Daoy (cell line): ENCODE measurements at regions not wholly inside any gene's neighbourhood (a gene's known extent, or its start where the extent isn't known, plus 50 kb on each side); places are given as distances from the start of the nearest gene placed in this dataset.
"Not testable (repeated sequence)": the region's sequence is repeated elsewhere in the genome, so short reads cannot be mapped to it uniquely, and the experiment has no call there.

Source experiments
- DNase-seq: peaks from one replicate; pipeline ENCODE4 v3.0.0-alpha.2; 2015; ENCODE audit warnings: low read depth

DNA sequence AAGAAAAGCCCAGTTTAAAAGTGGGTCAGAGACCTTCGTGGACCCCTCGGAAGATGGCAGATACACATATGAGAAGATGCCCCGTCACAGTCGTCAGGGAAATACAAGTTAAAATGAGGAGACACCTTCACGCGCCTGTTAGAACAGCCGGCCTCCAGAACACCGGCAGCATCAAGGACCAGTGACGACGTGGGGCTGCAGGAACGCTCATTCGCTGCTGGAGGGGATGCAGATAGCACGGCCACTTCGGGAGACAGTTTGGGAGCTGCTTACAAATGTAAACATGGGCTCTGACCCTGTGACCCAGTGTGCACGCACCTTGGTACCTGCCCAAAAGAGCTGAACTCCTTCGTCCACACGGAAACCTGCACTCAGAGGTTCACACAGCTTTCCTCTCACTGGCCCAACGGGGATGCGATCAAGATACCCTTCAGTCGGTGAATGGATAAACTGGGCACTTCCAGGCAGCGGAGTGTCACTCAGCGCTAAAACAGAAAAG lies 83.7 kb upstream of the CTDP1 start:
- no peak for DNase-seq

DNA sequence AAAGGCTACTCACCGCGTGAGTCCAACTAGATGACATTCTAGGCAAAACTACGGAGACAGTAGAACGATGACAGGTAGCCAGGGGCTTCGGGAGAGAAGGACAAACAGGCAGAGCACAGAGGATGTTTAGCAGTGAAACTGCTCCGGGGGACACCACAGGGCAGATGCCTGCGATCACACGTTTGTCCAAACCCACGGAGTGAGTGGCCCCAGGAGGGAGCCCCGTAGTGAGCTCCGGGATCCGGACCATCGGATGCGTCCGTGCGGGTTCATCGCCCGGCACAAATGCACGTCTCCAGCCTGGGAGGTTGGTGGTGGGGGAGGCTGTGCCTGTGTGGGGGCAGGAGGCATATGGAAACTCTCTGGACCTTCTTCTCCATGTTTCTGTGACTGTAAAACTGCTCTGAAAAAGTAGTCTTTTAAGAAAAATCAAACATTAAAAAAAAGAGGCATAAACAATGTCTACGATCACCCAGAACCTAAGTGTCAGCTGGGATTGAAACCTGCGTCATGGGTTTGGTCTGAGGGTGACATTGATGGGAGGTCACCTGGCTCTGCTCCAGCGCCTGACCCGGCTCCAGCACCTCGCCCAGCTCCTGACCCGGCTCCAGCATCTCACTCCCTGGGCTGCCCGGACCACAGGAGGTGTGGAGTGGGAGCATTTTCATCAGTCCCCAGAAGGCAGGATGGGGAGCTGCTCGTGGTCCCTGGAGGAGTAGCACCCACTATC lies 83.0 kb upstream of the CTDP1 start:
- DNase-seq = no peak

DNA sequence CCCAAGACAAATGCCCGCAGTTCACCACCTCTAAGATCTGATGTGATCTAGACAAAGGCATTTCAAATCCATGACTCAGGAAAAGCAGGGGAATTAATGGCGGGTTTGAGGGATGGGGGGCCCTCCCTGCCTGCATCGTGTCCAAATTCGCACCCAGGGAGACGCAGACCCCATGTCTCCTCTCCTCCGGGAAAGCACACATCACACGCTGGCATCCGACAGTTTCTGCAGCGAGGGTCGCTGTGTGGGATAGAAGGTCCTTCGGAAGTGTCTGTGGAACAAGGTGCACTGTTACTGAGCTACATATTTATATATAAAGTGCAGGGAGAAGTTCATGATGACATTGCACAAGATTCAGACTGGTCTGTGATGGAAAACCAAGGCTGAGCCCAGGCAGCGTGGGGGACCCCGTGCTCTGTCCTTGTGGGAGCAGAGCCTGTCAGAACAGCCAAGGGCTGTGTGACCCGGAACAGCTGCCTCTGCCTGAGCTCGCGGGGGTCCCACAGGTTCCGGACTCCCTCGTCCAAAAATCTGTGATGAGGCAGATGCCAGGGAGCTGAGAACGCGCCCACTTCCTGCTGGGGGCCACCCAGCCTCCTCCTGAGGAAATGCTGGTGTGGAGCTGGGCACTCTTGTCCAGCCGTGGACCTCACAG lies 82.3 kb upstream of the CTDP1 start:
- DNase-seq = no peak

DNA sequence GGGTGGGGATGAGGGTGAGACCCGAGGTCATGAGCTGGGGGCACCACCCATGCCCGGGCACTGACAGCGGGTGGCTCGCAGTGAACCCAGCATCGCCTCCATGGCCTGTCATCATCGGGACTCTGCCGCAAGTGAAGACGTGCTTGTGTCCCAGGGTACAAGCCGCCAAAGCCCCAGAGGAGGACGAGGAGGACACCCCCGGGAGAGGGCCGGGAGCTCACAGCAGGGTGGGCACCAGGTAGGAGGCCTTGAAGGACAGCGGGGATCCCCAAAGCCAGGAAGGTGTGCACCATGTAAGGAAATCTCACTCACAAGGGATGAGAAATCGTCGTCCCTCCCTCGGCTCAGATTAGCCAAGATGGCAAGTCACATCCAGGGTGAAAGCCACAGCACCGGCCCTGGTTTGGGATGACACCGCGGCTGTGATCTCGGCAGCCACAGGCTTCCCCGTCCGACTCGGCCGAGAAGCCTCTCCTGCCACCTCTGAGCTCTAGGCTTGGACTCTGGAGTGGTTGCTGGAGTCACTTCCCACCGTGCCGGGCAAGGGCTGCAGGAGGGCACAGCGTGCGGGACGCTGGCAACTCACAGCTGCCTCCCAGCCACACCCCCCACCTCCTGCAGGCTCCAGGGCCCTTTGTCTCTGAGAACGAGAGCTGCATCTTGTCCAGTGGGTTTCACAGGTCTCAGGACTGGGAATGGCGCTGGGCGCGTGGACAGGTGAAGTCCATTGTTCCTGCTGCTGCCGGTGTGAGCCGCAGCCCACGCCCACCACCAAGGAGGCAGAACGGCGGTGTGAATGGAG lies 81.6 kb upstream of the CTDP1 start:
- DNase-seq = no peak

DNA sequence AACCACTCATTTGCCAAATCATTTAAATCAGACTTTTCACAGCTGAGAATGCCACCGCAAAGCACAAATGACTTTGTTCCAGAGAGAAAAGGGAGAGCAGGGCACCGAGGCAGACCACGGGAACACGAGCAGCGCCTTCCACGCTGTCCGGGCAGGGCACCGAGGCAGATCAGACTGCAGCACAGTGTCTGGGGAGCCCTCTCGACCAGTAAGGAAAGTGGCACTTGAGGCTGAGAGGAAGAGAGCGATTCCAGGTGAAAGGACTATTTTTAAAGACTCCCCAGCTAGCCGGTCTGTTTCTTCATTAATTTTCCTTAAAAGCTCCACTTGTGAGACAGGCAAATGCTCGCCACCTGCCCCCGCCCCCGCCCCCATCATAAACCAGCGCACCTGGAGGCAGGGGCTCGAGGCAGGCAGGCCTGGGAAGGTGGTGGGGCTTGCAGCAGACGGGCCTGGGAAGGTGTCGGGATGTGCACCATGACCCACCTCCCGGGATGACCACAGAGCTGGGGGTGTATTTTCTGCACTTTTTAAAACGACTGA lies 80.9 kb upstream of the CTDP1 start:
- DNase-seq = no peak

DNA sequence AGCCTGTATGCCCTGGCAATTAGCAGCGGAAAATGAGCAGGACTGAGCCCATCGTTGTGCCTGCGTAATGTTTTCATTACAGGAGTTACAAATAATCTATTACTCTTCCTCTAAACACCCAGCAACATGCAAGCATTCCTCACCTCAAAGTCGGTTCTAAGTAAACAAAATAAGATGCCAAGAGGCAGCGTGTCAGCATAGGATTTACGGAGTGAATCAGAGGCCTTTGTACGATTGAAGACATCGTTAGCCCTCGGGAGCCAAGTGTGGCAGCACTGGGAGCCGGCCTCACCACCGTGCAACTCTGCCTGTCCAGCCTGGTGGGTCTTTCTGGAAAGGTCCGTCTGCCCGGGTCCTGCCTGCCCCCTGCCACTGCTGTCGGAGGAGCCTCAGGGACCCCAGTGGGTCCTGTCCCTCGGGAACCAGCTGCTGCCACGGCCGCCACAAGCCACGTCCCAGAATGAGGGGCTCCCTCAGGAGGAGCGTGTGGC lies 80.1 kb upstream of the CTDP1 start:
- peak; percentile 52 for DNase-seq

DNA sequence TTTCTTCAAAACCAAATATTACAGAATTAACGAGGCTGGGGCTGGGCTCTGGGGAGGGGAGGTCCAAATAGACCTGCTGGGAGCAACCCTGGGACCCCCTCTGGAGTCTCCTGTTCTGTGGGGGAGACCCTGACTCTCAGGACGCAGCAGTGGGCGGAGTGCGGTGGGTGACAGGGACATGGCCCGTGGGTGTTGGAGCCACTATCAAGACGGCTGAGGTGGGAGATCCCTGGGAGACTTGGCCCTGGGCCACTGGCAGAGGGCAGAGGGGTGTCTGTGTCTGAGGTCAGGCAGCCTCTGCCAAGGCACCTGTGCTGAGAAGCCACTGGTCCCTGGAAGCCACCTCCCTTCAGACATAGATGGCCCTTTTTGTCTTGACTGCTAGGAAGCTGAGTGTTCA lies 79.5 kb upstream of the CTDP1 start:
- DNase-seq = no peak

DNA sequence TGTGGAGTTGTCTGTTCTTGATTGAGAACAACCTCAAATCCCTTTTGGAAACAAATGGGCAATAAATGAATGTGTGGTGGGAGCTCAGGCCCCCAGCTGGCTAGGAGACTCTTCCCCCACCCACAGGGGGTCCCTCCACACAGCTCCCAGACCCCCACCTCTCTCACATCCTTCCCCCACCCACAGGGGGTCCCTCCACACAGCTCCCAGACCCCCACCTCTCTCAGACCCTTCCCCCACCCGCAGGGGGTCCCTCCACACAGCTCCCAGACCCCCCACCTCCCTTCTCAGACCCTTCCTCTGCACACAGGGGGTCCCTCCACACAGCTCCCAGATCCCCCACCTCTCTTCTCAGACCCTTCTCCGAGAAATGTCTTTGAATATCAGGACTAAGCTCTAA lies 79.0 kb upstream of the CTDP1 start:
- no peak for DNase-seq

DNA sequence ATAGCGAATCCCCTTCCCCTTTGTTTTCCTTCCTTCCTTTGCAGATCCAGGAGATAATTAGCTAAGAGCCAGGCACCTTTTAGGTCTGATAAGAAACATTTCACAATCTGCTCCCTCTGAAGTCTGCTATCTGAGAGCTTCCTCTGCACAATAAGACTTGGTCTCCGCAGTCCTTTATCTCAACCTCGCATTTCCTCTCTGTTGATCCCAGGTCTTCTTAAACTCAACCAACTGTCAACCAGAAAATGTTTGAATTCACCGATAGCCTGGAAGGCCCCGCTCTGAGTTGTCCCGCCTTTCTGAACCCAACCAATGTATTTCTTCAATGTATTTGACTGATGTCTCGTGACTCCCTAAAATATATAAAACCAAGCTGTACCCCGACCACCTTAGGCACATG lies 78.4 kb upstream of the CTDP1 start:
- DNase-seq = no peak

DNA sequence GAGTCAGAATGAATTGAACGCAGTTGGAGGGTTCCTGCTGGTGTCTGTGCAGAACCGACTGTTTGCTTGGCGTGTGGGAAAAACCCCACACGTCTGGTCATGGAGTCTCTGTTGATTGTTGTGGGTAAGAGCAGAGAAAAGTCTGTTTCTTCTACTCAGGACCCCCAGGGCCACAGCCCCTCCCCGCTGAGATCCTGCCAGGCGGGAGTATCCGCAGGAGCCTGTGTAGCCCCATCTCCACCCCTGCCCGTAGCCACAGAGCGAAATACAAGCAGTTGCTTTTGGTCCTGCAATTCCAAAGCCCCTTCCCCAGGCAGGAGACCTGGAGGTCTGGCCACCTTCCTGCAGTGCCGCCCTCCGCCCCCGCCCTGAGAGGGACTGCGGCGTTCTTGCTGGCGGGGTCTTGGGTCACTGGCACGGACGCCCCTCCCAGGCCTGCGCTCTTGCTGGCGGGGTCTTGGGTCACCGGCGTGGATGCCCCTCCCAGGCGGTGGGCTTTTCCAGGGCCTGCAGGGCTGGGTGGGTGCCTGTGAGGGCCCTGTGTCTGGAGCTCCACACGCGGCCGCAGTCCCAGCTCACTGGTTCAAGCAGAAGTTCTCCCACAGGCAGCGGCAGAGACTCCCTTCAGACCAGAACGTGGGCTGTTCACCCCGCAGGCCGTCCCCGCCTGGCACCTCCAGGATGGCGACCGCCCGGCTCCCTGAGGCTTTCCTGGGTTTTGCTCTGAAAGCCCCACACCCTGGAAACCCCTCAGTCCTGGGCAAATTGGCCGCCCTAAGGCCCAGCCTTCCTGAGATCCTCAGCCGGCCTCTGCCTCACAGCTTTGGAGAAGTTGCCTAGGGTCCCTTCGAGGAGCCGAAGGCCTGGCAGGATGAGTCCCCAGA lies 76.0 kb upstream of the CTDP1 start:
- no peak for DNase-seq

DNA sequence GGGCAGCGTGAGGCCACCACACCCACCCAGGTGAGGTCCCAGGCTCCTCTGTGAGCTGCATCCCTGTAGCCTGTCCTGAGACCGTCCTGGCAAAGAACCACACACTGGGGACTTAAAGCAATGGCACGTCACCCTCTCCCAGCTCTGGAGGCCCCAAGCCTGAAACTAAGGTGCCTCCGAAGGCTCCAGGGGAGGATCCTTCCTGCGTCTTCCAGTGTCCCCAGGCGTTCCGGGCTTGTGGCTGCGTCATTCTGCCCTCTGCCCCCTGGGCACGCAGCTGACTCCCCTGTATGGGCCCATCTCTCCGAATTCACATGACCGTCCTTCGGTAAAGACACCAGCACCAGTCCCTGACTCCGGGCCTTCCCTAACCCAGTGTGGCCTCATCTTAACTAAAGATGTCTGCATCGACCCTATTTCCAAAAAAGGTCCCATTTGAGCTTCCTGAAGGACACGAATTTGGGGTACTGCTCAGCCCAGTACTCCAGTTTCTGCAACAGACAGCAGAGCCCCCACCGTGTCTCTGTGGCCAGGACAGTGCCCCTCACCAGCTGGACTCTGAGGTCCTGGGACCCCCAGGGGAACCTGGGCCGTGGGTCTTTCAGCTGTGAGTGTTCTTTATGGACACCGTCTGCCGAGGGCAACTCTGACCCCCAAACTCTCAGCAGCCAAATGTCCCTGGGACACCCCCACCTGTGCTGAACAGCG lies 75.2 kb upstream of the CTDP1 start:
- DNase-seq = no peak

DNA sequence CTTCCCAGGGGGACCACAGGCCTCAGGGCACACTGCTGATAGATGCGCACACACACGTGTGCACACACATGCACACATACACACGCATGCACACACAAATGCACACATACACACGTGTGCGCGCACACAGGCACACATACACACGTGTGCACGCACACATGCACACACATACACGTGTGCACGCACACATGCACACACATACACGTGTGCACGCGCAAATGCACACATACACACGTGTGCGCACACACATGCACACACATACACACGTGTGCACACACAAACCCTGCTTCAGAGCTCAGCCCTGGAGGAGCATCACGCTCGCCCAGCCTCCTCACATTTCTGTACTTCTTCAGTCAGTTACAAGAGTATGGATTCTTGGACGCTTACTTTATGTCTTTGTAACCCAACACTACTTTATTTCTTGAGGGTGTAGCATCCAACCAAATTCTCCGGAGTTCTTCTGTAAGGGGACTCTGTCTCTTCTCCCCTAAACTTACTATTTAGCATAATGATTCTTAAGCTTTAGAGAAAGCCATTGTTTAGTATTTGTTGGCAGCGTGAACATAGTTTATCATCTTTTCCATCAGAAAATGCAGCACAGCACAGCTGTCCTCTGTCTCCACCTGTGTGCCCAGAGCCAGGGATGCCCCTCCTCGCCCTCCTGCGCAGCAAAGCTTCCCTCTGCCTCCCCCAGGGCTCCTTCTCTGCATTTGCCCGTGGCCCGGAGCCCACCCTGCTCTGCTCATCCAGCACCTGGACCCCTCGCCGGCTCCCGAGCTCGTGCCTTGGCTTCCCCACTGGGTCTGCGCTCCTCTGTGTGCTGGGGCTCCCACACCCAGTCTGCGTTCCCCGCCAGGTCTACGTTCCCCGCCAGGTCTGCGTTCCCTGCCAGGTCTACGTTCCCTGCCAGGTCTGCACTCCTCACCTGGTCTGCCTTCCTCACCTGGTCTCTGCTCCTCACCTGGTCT lies 74.4 kb upstream of the CTDP1 start:
- DNase-seq = no peak

DNA sequence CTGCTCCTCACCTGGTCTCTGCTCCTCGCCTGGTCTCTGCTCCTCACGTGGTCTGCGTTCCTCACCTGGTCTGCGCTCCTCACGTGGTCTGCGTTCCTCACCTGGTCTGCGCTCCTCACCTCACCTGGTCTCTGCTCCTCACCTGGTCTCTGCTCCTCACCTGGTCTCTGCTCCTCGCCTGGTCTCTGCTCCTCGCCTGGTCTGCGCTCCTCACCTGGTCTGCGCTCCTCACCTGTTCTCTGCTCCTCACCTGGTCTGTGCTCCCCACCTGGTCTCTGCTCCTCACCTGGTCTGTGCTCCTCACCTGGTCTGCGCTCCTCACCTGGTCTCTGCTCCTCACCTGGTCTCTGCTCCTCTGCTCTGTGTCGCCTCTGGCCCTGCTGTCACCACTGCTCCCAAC lies 73.5 kb upstream of the CTDP1 start:
- DNase-seq = not testable (repeated sequence)

DNA sequence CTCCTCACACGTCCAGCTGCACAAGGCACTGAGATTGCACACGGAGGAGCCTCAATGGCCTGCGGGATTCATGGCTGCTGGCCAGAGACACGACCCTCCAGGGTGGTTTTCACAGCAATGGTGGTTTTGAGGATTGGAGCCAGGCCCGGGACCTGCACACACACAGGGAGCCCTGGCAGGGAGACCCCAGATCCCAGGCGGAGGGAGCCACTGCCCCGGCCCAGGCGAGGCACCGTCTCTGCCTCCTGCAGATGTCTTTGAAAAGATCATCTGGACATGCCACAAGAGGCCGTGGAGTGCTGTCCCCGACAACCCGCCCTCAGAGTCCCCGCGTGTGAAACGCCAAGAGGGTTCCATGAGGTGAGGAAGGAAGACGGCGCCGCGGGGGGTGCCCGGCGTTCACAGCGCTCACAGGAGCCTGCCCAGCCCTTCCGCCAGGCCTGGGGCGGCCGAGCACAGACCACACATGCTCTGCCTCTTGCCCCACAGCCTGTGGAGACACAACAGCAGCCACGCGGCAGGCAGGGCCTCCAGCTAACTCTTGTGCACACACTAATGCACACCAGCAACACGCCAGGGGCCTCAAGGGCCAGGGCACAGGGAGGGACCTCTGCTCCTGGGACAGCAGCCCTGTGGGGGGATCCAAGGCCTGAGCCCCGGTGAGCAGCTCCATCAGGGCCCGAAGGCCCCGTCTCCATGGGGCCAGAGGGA lies 72.8 kb upstream of the CTDP1 start:
- no peak for DNase-seq

DNA sequence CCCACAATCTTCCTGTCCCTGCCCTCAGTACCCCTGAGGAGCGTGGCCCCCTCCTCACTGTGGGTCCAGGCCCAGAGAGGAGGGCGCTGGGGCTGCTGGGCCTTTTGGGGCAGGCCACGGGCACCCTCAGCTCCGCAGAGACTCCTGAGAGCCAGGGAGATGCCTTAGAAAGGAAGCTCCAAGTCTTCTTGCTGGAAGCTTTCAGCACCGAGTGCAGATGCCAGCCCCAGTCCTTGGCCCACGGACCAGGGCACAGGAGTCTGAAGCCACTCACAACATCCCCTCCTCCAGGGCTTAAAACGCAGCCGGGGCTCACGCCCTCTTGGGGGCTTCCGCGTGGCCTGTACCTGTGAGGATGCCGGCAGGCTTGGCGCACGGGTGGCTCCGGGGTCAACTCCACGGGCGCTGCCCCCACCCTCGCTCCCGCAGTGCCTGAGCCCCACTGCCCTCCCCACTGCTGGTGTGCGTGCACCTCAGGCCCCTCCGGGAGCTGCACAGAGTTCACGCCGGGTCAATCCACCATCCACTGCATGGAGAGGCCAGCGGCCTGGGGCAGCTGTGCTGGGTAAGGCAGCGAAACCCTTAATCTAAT lies 72.1 kb upstream of the CTDP1 start:
- DNase-seq = no peak

DNA sequence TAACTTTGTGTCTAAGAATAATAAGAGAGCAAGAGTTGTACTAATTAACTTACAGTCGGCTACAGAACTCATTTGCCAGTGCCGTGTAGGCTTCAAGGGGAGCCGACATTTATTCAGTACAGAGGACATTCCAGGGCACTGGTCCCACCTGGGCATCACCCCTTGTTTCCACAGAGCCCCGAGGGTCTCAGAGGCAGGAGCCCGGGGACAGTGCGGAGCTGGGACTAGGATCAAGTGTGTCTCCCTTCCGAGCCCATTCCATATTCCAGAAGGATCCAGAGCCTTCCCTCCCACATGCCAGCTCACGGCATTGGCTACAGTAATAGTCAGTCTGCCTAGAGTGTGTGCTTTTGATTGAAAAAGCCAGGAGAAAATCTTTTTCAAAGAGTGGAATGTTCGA lies 71.5 kb upstream of the CTDP1 start:
- no peak for DNase-seq

DNA sequence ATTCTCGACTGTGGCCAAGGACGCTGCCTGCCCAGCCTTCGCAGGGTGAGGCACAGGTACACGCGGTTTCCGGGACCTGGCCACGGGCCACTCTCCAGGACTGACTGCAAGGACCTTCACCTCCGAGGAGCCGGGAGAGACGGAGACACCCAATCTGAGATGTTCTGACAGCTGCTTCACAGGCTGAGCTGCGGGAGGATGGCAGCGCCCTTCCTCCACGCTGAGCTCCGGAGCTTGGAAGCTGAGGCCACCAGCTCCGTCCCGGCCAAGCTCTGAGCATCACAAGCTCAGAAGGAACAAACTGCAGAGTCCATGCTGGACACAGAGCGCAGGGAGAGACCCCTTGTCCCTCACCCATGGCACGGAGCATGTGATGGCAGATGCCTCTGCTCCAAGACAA lies 71.1 kb upstream of the CTDP1 start:
- DNase-seq = no peak

DNA sequence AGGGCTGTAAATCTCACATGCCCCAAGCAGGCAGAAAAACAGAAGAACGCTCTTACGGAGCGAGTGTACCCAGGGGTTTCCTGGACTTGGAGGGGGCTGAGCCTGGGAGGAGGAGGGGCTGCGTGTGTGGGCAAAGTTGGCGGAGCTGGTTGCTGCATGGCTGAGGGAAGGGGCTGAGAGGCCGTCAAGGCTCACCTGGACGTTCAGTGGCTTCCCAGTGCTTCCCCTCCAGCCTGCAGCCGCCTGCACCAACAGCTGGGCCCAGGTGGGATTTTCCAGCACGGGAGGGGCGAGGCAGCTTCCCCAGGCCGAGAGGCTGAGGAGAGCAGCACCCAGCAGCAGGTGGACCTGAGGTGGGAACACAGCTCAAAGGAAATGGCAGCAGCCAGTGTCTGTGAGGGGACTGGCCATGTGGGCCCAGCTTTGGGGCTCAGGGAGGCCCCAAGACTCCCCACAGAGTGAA lies 70.6 kb upstream of the CTDP1 start:
- no peak for DNase-seq
